Testis (tissue), 2 donors: ENCODE measurements at regions not wholly inside any gene's neighbourhood (a gene's known extent, or its start where the extent isn't known, plus 50 kb on each side); places are given as distances from the start of the nearest gene placed in this dataset.

Source experiments
- CTCF ChIP-seq, 3 experiments: fragments of 450-650 bp in 2 of 3; fragments of 200-600 bp in 1 of 3; sonication (generic) in 1 of 3; IDR thresholded peaks; one replicate each; pipeline ENCODE4 v1.5.1; 2016 to 2019; ENCODE audit warnings: antibody characterized with exemption in 3 of 3, mild to moderate bottlenecking in 2 of 3, moderate library complexity in 1 of 3
- POLR2A ChIP-seq: fragments of 450-650 bp; IDR thresholded peaks from one replicate; pipeline ENCODE4 v1.6.1; 2017; ENCODE audit warnings: antibody characterized with exemption, mild to moderate bottlenecking, moderate library complexity

DNA sequence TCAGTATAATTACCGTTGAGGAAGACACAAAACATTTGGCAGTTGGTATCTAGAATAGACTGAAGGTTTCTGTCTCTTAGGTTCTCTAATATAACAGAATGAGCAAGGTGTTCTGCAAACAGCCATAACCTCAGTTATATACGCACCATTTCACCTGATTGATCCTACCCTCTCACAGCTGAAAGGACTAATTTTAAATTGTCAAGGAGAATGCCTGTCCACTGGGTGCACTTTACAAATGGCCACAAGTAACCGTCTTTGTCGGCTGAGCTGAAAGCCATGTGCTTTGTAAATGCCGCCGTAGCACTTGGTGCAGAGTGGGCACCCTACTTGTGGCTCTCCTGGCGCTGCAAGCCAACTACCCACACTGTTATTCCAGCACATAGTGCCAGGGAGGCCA lies 466.3 kb downstream of the AACS start:
- TF ChIP-seq POLR2A (no peak), CTCF (IDR thresholded peaks at IDR 0.05) (no peak)
